ENCODE measurements at regions not wholly inside any gene's neighbourhood (a gene's known extent, or its start where the extent isn't known, plus 50 kb on each side); places are given as distances from the start of the nearest gene placed in this dataset.

DNA sequence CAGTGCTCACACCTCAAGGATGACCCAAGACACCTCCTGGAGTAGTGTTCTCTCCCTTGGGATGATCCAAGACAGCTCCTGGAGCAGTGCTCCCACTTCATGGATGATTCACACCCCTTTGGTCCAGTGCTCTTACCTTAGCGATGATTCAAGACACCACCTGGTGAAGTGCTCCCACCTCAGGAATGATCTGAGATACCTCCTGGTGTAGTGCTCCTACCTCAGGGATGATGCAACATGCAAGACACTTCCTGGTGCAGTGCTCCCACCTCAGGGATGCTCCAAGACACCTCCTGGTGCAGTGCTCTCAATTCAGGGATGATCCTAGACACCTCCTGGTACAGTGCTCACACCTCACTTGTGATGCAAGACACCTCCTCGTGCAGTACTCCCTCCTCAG lies 123.1 kb downstream of the ASB1 start:
- no peak overlapping the region for H3K27ac Mint-ChIP-seq
- H3K4me1 Mint-ChIP-seq = peaks cover 10% of the 10 kb centered on the region
- no peak overlapping the region for H2AFZ ChIP-seq (ENCODE audit: insufficient read depth, low read depth, low read length, poor library complexity, severe bottlenecking)
- no peaks in the 10 kb centered on the region for H3K27me3 Mint-ChIP-seq (ENCODE audit: low read depth in 3 of 3)
- H3K36me3 ChIP-seq (replicated peaks in 1 of 2; ENCODE audit: control insufficient read depth in 1 of 2, insufficient read depth in 2 of 2, low read length in 2 of 2) = peaks cover 0 to 19% of the 10 kb centered on the region in 2 donors
- intact Hi-C loops (cut with micrococcal nuclease) = no loop called here
- H3K4me3 ChIP-seq (replicated peaks in 1 of 3; ENCODE audit: low read depth in 2 of 3, low read length in 3 of 3) = no peak overlapping the region
- H3K9ac ChIP-seq (ENCODE audit: insufficient read depth, low read length, poor library complexity, severe bottlenecking) = no peak overlapping the region
- no peak for TF ChIP-seq CTCF (IDR thresholded peaks at IDR 0.05)
- no peaks in the 10 kb centered on the region for H4K20me1 ChIP-seq (ENCODE audit: insufficient read depth, low read length)
- no peak overlapping the region for H3K4me3 Mint-ChIP-seq
- DNase-seq = no peak
- no peak overlapping the region for H3K4me2 ChIP-seq (replicated peaks; ENCODE audit: extremely low read depth, low read length, poor library complexity, severe bottlenecking)
- H3K4me1 ChIP-seq (ENCODE audit: control insufficient read depth in 1 of 2, insufficient read depth in 2 of 2, low read length in 2 of 2) = peaks cover 8 to 9% of the 10 kb centered on the region in 2 donors
- H3K9me3 ChIP-seq (replicated peaks in 1 of 2; ENCODE audit: control insufficient read depth in 1 of 2, insufficient read depth in 1 of 2, low read length in 2 of 2) = peaks cover 57 to 70% of the 10 kb centered on the region in 2 donors
- no peak overlapping the region for H3K27ac ChIP-seq (ENCODE audit: low read depth in 1 of 2, low read length in 2 of 2)
- peaks cover 17 to 27% of the 10 kb centered on the region in 2 donors for H3K36me3 Mint-ChIP-seq
- WGBS (ENCODE audit: insufficient coverage) = 100% methylated on average over 2 of the region's 2 CpGs
- peaks cover 27 to 69% (median 54%) of the 10 kb centered on the region in 7 donors for H3K9me3 Mint-ChIP-seq
- no peaks in the 10 kb centered on the region for H3K27me3 ChIP-seq (ENCODE audit: control insufficient read depth in 2 of 2, insufficient read depth in 2 of 2, low read length in 2 of 2)
- no peaks in the 10 kb centered on the region for H3K79me2 ChIP-seq (ENCODE audit: insufficient read depth, low read length)

- Histone ChIP-seq H3K27ac (ENCODE audit: low read depth in 1 of 2, low read length in 2 of 2) (no peak overlapping the region), H2AFZ (ENCODE audit: insufficient read depth, low read depth, low read length, poor library complexity, severe bottlenecking) (no peak overlapping the region), H3K4me3 (replicated peaks in 1 of 3; ENCODE audit: low read depth in 2 of 3, low read length in 3 of 3) (no peak overlapping the region), H3K27me3 (ENCODE audit: control insufficient read depth in 2 of 2, insufficient read depth in 2 of 2, low read length in 2 of 2) (no peaks in the 10 kb centered on the region), H3K36me3 (replicated peaks in 1 of 2; ENCODE audit: control insufficient read depth in 1 of 2, insufficient read depth in 2 of 2, low read length in 2 of 2) (peaks cover 0 to 19% of the 10 kb centered on the region in 2 donors), H3K9me3 (replicated peaks in 1 of 2; ENCODE audit: control insufficient read depth in 1 of 2, insufficient read depth in 1 of 2, low read length in 2 of 2) (peaks cover 44 to 58% of the 10 kb centered on the region in 2 donors), H4K20me1 (ENCODE audit: insufficient read depth, low read length) (no peaks in the 10 kb centered on the region), H3K79me2 (ENCODE audit: insufficient read depth, low read length) (no peaks in the 10 kb centered on the region), H3K4me1 (ENCODE audit: control insufficient read depth in 1 of 2, insufficient read depth in 2 of 2, low read length in 2 of 2) (peaks cover 14 to 21% of the 10 kb centered on the region in 2 donors), H3K4me2 (replicated peaks; ENCODE audit: extremely low read depth, low read length, poor library complexity, severe bottlenecking) (no peak overlapping the region), H3K9ac (ENCODE audit: insufficient read depth, low read length, poor library complexity, severe bottlenecking) (no peak overlapping the region)
- no peak for DNase-seq
- no peak for TF ChIP-seq CTCF (IDR thresholded peaks at IDR 0.05)
- peaks cover 22% of the 10 kb centered on the region for H3K4me1 Mint-ChIP-seq
- WGBS (ENCODE audit: insufficient coverage) = no CpG with 5 or more reads among the region's 3 CpGs
- H3K27me3 Mint-ChIP-seq (ENCODE audit: low read depth in 3 of 3) = no peaks in the 10 kb centered on the region
- H3K4me3 Mint-ChIP-seq = no peak overlapping the region
- H3K9me3 Mint-ChIP-seq = peaks cover 21 to 56% (median 47%) of the 10 kb centered on the region in 7 donors
- intact Hi-C loops (cut with micrococcal nuclease) = no loop called here
- no peak overlapping the region for H3K27ac Mint-ChIP-seq
- peaks cover 17 to 23% of the 10 kb centered on the region in 2 donors for H3K36me3 Mint-ChIP-seq
These were observed 124.4 kb downstream of the ASB1 start for GRCh38 chr2:238551091-238551490.

Data from CD14-positive monocyte (primary cell).